H1 (cell line): ENCODE measurements at regions not wholly inside any gene's neighbourhood (a gene's known extent, or its start where the extent isn't known, plus 50 kb on each side); places are given as distances from the start of the nearest gene placed in this dataset.

Experiments used
- CTCF ChIA-PET: fragments of 300-600 bp; sonication (Branson Sonifier 250); formaldehyde crosslinking; loops from one replicate; lab custom pipeline; 2021; ENCODE audit not compliant: partially characterized antibody; lab: Charles Lee
- POLR2A ChIA-PET: fragments of 300-600 bp; sonication (Branson Sonifier 250); formaldehyde crosslinking; loops from one replicate; lab custom pipeline; 2021; ENCODE audit warnings: inconsistent platforms; ENCODE audit not compliant: partially characterized antibody; lab: Charles Lee
- DNase-seq, 2 experiments: peaks; one replicate each; pipeline versions ENCODE4 v3.0.0 to v3.0.0-alpha.2; 2010 to 2022; ENCODE audit warnings: low spot score in 2 of 2, low read depth in 1 of 2, mixed read lengths in 1 of 2
- FAIRE-seq: peaks from 2 replicates; lab custom pipeline; 2011; peaks lifted over from hg19 to GRCh38; lab: Jason Lieb, UNC
- H2AFZ ChIP-seq: 2 replicates; pipeline ENCODE4 v1.8.1; 2012; ENCODE audit warnings: low read length, inconsistent platforms
- H2AK5ac ChIP-seq: 2 replicates; pipeline ENCODE4 v1.6.1; 2013; ENCODE audit warnings: low read depth, low read length
- H2BK120ac ChIP-seq: replicated peaks from 2 replicates; pipeline ENCODE3; 2013; ENCODE audit warnings: low read depth, low read length, inconsistent platforms
- H2BK12ac ChIP-seq: 2 replicates; pipeline ENCODE4 v1.6.1; 2013; ENCODE audit warnings: low read depth, low read length
- H2BK15ac ChIP-seq: 2 replicates; pipeline ENCODE4 v1.6.1; 2013; ENCODE audit warnings: low read length
- H2BK20ac ChIP-seq: 2 replicates; pipeline ENCODE4 v1.6.1; 2013; ENCODE audit warnings: low read length
- H2BK5ac ChIP-seq: 2 replicates; pipeline ENCODE4 v1.6.1; 2013; ENCODE audit warnings: low read depth, low read length
- H3K14ac ChIP-seq: 2 replicates; pipeline ENCODE4 v1.6.1; 2013; ENCODE audit warnings: inconsistent platforms; ENCODE audit not compliant: insufficient read length
- H3K18ac ChIP-seq: 2 replicates; pipeline ENCODE4 v1.6.1; 2013; ENCODE audit warnings: low read length; ENCODE audit errors: extremely low read depth
- H3K23ac ChIP-seq: 2 replicates; pipeline ENCODE4 v1.6.1; 2013; ENCODE audit warnings: inconsistent platforms; ENCODE audit not compliant: insufficient read length
- H3K23me2 ChIP-seq: 2 replicates; pipeline ENCODE4 v1.6.1; 2013; ENCODE audit warnings: low read depth, low read length
- H3K27ac ChIP-seq: 2 replicates; pipeline ENCODE4 v1.6.1; 2011; ENCODE audit warnings: low read depth, low read length, inconsistent platforms
- H3K27me3 ChIP-seq, 4 experiments: replicated peaks in 1 of 4; 1 replicate in 1 of 4; 2 replicates in 3 of 4; pipeline versions ENCODE4 v1.6.1 to v1.8.1; 2011 to 2013; ENCODE audit warnings: low read length in 3 of 4, mild to moderate bottlenecking in 3 of 4, inconsistent platforms in 2 of 4, mixed read lengths in 2 of 4, moderate library complexity in 1 of 4; ENCODE audit not compliant: control insufficient read depth in 3 of 4, insufficient read depth in 3 of 4; ENCODE audit errors: extremely low read depth in 1 of 4
- H3K36me3 ChIP-seq, 4 experiments: 2 replicates each; pipeline versions ENCODE4 v1.6.1 to v1.8.1; 2011 to 2013; ENCODE audit warnings: mild to moderate bottlenecking in 4 of 4, low read length in 3 of 4, moderate library complexity in 2 of 4, control low read depth in 1 of 4, inconsistent platforms in 1 of 4; ENCODE audit not compliant: insufficient read depth in 4 of 4, control insufficient read depth in 2 of 4
- H3K4ac ChIP-seq: replicated peaks from 2 replicates; pipeline ENCODE3; 2013; ENCODE audit warnings: low read length, low read depth, mixed read lengths, inconsistent platforms; ENCODE audit not compliant: insufficient read length
- H3K4me1 ChIP-seq, 4 experiments: replicated peaks in 1 of 4; 1 replicate in 1 of 4; 2 replicates in 3 of 4; pipeline versions ENCODE4 v1.6.1 to v1.8.1; 2011 to 2013; ENCODE audit warnings: low read length in 3 of 4, inconsistent platforms in 2 of 4, mixed read lengths in 1 of 4; ENCODE audit not compliant: insufficient read depth in 4 of 4, control insufficient read depth in 3 of 4
- H3K4me2 ChIP-seq, 2 experiments: 2 replicates each; pipeline versions ENCODE4 v1.6.1 to v1.8.1; 2011 to 2013; ENCODE audit warnings: low read depth in 2 of 2, low read length in 2 of 2, control low read depth in 1 of 2, inconsistent platforms in 1 of 2, mild to moderate bottlenecking in 1 of 2; ENCODE audit not compliant: insufficient read depth in 1 of 2
- H3K4me3 ChIP-seq, 4 experiments: fragments of 200-600, 300-600 bp in 1 of 4; sonication (generic), shearing (Covaris generic), sonication (Bioruptor Twin) in 1 of 4; 2 replicates each; pipeline versions ENCODE4 v1.5.1 to v1.8.1; 2011 to 2016; ENCODE audit warnings: low read length in 4 of 4, low read depth in 3 of 4, control low read depth in 2 of 4, inconsistent platforms in 2 of 4, mild to moderate bottlenecking in 2 of 4, mixed read lengths in 1 of 4, moderate library complexity in 1 of 4; ENCODE audit not compliant: insufficient read depth in 2 of 4; ENCODE audit errors: extremely low read depth in 1 of 4
- H3K56ac ChIP-seq: replicated peaks from 2 replicates; pipeline ENCODE3; 2013; ENCODE audit warnings: low read depth, mild to moderate bottlenecking, mixed read lengths, low read length, inconsistent platforms; ENCODE audit not compliant: insufficient read length
- H3K79me1 ChIP-seq: 2 replicates; pipeline ENCODE4 v1.6.1; 2013; ENCODE audit warnings: low read depth, low read length, control low read depth
- H3K79me2 ChIP-seq, 2 experiments: 2 replicates each; pipeline versions ENCODE4 v1.6.1 to v1.8.1; 2012 to 2013; ENCODE audit warnings: low read length in 2 of 2, mild to moderate bottlenecking in 2 of 2, inconsistent platforms in 1 of 2; ENCODE audit not compliant: insufficient read depth in 2 of 2, control insufficient read depth in 1 of 2
- H3K9ac ChIP-seq, 4 experiments: replicated peaks in 1 of 4; 1 replicate in 1 of 4; 2 replicates in 3 of 4; pipeline versions ENCODE4 v1.6.1 to v1.8.1; 2011 to 2013; ENCODE audit warnings: low read depth in 3 of 4, low read length in 3 of 4, control low read depth in 2 of 4, mild to moderate bottlenecking in 2 of 4, moderate library complexity in 2 of 4, inconsistent platforms in 1 of 4; ENCODE audit errors: extremely low read depth in 1 of 4
- H3K9me3 ChIP-seq, 2 experiments: 2 replicates each; pipeline versions ENCODE4 v1.6.1 to v1.8.1; 2012 to 2013; ENCODE audit warnings: mild to moderate bottlenecking in 2 of 2, moderate library complexity in 2 of 2, control low read depth in 1 of 2, inconsistent platforms in 1 of 2, low read depth in 1 of 2, low read length in 1 of 2, mixed read lengths in 1 of 2; ENCODE audit not compliant: insufficient read depth in 2 of 2
- H4K20me1 ChIP-seq, 2 experiments: replicated peaks in 1 of 2; 2 replicates each; pipeline versions ENCODE3 to v1.8.1; 2011 to 2013; ENCODE audit warnings: inconsistent platforms in 2 of 2, low read length in 2 of 2, mild to moderate bottlenecking in 1 of 2; ENCODE audit not compliant: insufficient read depth in 2 of 2, control insufficient read depth in 1 of 2
- H4K5ac ChIP-seq: 2 replicates; pipeline ENCODE4 v1.6.1; 2013; ENCODE audit warnings: low read length, low read depth, mixed read lengths, inconsistent platforms; ENCODE audit not compliant: insufficient read length
- H4K8ac ChIP-seq: 2 replicates; pipeline ENCODE4 v1.8.0; 2013; ENCODE audit warnings: mild to moderate bottlenecking, moderate library complexity, low read length, inconsistent platforms; ENCODE audit not compliant: insufficient read depth; ENCODE audit errors: extremely low read depth
- H4K91ac ChIP-seq: replicated peaks from 2 replicates; pipeline ENCODE3; 2013; ENCODE audit warnings: low read length, mixed read lengths, inconsistent platforms; ENCODE audit not compliant: insufficient read length
- BCL11A ChIP-seq, 2 experiments: IDR thresholded peaks; one replicate each; pipeline ENCODE4 v1.6.1; 2011; ENCODE audit warnings: low read depth in 2 of 2, low read length in 2 of 2, mild to moderate bottlenecking in 2 of 2
- CBX5 ChIP-seq: fragments of 300-800, 300-1000 bp; sonication (generic); IDR thresholded peaks from 2 replicates; pipeline ENCODE4 v1.7.1; 2016; ENCODE audit warnings: antibody characterized with exemption, low read length, low read depth
- CTCF ChIP-seq, 3 experiments: IDR thresholded peaks; 1 replicate in 2 of 3; 2 replicates in 1 of 3; pipeline versions ENCODE4 v1.5.1 to v1.6.1; 2011; ENCODE audit warnings: low read length in 3 of 3, mild to moderate bottlenecking in 3 of 3, inconsistent platforms in 2 of 3, low read depth in 1 of 3, moderate library complexity in 1 of 3; ENCODE audit not compliant: insufficient read depth in 1 of 3; ENCODE audit errors: control extremely low read depth in 1 of 3
- FOSL1 ChIP-seq: IDR thresholded peaks from 2 replicates; pipeline ENCODE4 v1.6.1; 2011; ENCODE audit warnings: mild to moderate bottlenecking, low read depth, low read length, moderate library complexity; ENCODE audit not compliant: insufficient read depth
- GABPA ChIP-seq: IDR thresholded peaks from 2 replicates; pipeline ENCODE4 v1.6.1; 2011; ENCODE audit warnings: mild to moderate bottlenecking, low read length, moderate library complexity, borderline replicate concordance; ENCODE audit not compliant: insufficient read depth
- POU5F1 ChIP-seq: IDR thresholded peaks from 2 replicates; pipeline ENCODE4 v1.6.1; 2011; ENCODE audit warnings: low read depth, mild to moderate bottlenecking, low read length, moderate library complexity
- RFX5 ChIP-seq: IDR thresholded peaks from 2 replicates; pipeline ENCODE4 v1.6.1; 2011; ENCODE audit warnings: low read depth, low read length, improper control_type of control experiment, borderline replicate concordance
- SP4 ChIP-seq: IDR thresholded peaks from 2 replicates; pipeline ENCODE4 v1.6.1; 2012; ENCODE audit warnings: low read length, inconsistent platforms
- TEAD4 ChIP-seq: IDR thresholded peaks from 2 replicates; pipeline ENCODE4 v1.6.1; 2012; ENCODE audit warnings: low read depth, low read length, inconsistent platforms, mixed read lengths
- WGBS, 2 experiments: shearing (Covaris generic) in 1 of 2; methylation state at CpG; one replicate each; pipeline versions ENCODE4 v1.1.6 to v1.1.7; 2013 to 2015; ENCODE audit warnings: low lambda C conversion rate in 2 of 2, mixed read lengths in 2 of 2, inconsistent platforms in 1 of 2, low coverage in 1 of 2, missing lambda C conversion rate in 1 of 2; ENCODE audit not compliant: insufficient replicate concordance in 2 of 2, insufficient coverage in 1 of 2, insufficient read length in 1 of 2; ENCODE audit errors: extremely low coverage in 1 of 2, missing lambda C conversion rate in 1 of 2; 5-methylcytosine and 5-hydroxymethylcytosine counted together

- H3K79me2 ChIP-seq: no peaks in the 10 kb centered on the region
- H3K36me3 ChIP-seq: no peaks in the 10 kb centered on the region
- no peak overlapping the region for H4K91ac ChIP-seq
- H3K56ac ChIP-seq: no peak overlapping the region
- DNase-seq (no peak), FAIRE-seq (no peak)
- no peak overlapping the region for H2AFZ ChIP-seq
- H3K9me3 ChIP-seq: peaks cover 9 to 10% of the 10 kb centered on the region in 2 experiments; a peak in 3 of 4 replicates
- no peak overlapping the region for H2BK12ac ChIP-seq
- no peak overlapping the region for H3K14ac ChIP-seq
- 95% methylated on average over 4 of the region's 4 CpGs; no CpG with 5 or more reads in 1 of the 2 experiments for WGBS, 2 experiments
- H2BK15ac ChIP-seq: no peak overlapping the region
- H3K23me2 ChIP-seq: no peaks in the 10 kb centered on the region
- no peak overlapping the region for H3K4ac ChIP-seq
- H4K5ac ChIP-seq: no peak overlapping the region
- CTCF ChIA-PET: no interaction called here
- no peak overlapping the region for H2BK120ac ChIP-seq
- H3K23ac ChIP-seq: no peak overlapping the region
- H3K4me3 ChIP-seq: no peak overlapping the region
- no peak overlapping the region for H3K27ac ChIP-seq
- no peaks in the 10 kb centered on the region for H4K20me1 ChIP-seq
- H2BK20ac ChIP-seq: no peak overlapping the region
- no peak overlapping the region for H2BK5ac ChIP-seq
- H3K18ac ChIP-seq: no peak overlapping the region
- TF ChIP-seq CBX5: no peak
- TF ChIP-seq RFX5: no peak
- no peak for TF ChIP-seq POU5F1
- TF ChIP-seq BCL11A (IDR thresholded peaks at IDR 0.05; ENCODE audit: low read depth in 2 of 2, low read length in 2 of 2): no peak
- no peak for TF ChIP-seq GABPA
- no peak for TF ChIP-seq TEAD4
- no peak for TF ChIP-seq CTCF (IDR thresholded peaks at IDR 0.05; ENCODE audit: control extremely low read depth in 1 of 3, insufficient read depth in 1 of 3, low read depth in 1 of 3, low read length in 3 of 3)
- TF ChIP-seq SP4: no peak
- no peak for TF ChIP-seq FOSL1
- POLR2A ChIA-PET: no interaction called here
- H3K79me1 ChIP-seq: no peaks in the 10 kb centered on the region
- H2AK5ac ChIP-seq: no peak overlapping the region
- no peak overlapping the region for H4K8ac ChIP-seq
- no peaks in the 10 kb centered on the region for H3K27me3 ChIP-seq
- no peaks in the 10 kb centered on the region for H3K4me1 ChIP-seq
- no peak overlapping the region for H3K4me2 ChIP-seq
- no peak overlapping the region for H3K9ac ChIP-seq
Observed at GRCh38 chr12:43015090-43015737, 425.7 kb upstream of the PRICKLE1 start.
